Fibroblast of mammary gland (primary cell): ENCODE measurements at regions not wholly inside any gene's neighbourhood (a gene's known extent, or its start where the extent isn't known, plus 50 kb on each side); places are given as distances from the start of the nearest gene placed in this dataset.

Experiments
- DNase-seq: peaks from one replicate; pipeline ENCODE4 v3.0.0-alpha.2; 2010; ENCODE audit warnings: low read depth
- H3K4me3 ChIP-seq: 2 replicates; pipeline ENCODE4 v1.5.1; 2011; ENCODE audit warnings: low read depth, mild to moderate bottlenecking, low read length, moderate library complexity; ENCODE audit not compliant: control insufficient read depth
- TF ChIP-seq, protein P1 (sequence below): conservative IDR thresholded peaks from 2 replicates; pipeline ENCODE4 v1.5.1; 2011; ENCODE audit warnings: low read depth, low read length, inconsistent platforms; ENCODE audit not compliant: control insufficient read depth, insufficient read depth

DNA sequence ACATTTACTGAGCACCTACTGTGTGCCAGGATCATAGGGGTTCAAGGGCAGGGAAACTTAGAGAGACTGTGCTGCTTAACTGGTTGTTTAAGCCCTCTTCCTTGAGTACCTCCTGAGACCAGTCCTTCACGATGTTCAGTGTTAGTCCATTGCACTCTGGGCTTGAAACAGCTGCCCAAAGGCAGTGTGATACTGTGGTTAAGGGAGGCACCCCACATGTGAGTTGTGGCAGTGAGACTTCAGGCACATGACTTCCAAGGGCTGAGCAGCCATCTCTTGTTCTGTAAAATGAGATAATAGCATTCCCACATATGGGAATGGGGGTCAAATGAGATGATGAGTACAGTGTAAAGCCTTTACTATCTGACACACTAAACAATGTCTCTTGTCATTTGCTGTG, 75.1 kb downstream of the LINGO1 start:
- DNase-seq = no peak
- H3K4me3 ChIP-seq = no peak overlapping the region
- TF ChIP-seq, protein P1, sequence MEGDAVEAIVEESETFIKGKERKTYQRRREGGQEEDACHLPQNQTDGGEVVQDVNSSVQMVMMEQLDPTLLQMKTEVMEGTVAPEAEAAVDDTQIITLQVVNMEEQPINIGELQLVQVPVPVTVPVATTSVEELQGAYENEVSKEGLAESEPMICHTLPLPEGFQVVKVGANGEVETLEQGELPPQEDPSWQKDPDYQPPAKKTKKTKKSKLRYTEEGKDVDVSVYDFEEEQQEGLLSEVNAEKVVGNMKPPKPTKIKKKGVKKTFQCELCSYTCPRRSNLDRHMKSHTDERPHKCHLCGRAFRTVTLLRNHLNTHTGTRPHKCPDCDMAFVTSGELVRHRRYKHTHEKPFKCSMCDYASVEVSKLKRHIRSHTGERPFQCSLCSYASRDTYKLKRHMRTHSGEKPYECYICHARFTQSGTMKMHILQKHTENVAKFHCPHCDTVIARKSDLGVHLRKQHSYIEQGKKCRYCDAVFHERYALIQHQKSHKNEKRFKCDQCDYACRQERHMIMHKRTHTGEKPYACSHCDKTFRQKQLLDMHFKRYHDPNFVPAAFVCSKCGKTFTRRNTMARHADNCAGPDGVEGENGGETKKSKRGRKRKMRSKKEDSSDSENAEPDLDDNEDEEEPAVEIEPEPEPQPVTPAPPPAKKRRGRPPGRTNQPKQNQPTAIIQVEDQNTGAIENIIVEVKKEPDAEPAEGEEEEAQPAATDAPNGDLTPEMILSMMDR = no peak

DNA sequence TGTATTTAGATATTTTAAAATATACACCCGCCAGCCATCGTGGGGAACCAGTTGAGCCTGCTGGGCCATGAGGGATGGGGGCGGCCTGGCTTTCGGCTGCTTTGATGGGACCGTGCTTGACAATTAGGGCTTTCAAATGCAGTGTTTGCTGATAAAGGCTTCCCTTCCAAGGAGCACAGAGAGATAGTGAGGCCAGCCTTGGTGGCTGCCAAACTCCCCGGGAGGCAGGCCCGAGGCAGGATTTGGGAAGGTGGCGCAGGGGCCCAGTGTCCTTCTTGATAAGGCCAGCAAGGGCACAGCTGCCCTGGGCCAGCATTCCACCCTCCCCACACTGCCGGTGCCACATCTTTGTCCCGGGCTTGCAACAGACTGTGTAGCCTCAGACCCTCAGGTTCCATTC, 75.6 kb downstream of the LINGO1 start:
- no peak for DNase-seq
- no peak overlapping the region for H3K4me3 ChIP-seq

DNA sequence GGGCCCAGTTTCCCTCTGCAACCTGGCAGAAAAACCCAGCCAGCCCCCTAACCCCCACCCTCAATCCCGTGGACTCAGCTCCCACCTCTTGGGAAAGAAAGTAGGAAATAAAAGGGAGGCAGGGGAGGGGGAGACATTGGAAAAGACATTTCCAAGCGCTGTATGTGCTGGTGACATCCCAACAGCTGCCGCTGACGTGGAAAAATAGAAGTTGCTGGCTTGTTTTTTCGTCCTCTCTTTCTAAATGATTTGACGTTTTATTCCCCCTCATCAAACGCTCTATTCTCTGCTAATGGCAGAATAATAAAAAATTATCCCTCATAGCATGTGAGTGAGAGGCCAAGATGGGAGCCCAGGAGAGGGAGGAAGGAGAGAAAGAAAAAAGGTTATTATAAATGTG, 76.1 kb downstream of the LINGO1 start:
- no peak overlapping the region for H3K4me3 ChIP-seq
- DNase-seq = no peak
- TF ChIP-seq, protein P1 = no peak

More for the DNA sequence above, 75.6 kb downstream of the LINGO1 start:
- TF ChIP-seq, protein P1 = no peak

DNA sequence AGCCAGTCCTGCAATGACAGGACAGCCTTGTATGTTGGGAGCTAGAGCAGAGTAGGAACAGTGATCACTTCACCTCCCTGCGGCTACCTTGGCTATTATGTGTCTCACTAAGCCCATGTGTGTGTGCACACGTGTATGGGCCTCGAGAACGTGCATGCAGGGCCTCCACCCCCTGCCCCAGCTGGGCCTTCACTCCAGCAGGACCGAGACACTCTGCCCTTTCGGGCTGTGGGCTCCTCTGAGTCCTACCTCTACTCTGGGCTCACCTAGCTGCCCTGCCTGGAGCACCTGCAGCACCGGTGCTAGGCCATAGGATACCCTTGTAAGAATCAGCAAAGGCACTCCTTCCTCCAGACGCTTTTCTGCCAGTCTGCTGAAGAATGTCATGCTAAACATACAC, 77.5 kb downstream of the LINGO1 start:
- no peak overlapping the region for H3K4me3 ChIP-seq
- no peak for DNase-seq
- TF ChIP-seq, protein P1 = no peak

DNA sequence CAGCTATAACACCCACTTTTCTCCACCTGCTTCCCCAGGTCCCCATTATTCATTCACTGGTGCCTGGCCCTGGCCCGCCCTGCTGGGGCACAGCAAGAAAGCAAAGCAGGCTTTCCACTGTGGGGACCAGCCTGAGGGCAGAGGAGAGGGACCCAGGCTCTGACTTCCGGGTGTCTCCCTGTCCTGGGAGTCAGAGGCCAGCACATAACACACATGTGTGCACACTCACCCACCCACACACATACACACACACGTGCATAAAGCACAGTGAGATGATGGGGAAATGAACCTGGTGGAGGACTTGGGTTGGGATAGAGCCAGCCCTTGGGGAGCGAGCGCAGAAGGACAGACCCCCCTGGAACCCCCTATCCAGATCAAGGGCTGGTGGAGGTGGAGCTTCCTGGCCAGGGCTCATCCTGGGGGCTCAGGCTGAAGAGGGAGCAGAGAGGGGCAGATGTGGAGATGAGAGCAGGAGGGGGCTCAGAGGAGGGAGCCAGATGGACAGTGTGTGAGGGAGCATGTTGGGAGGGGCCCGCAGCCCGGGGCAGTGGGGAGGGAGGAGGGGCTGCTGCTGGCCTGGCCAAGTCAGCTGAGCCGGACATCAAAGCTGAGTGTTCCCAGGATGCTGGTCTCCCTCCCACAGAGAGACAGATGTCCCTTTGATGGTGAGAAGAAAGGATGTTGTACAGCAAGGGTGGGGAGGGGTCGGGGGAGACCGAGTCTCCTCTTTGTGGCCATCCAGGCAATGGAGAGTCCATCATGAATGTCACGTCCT, 78.2 kb downstream of the LINGO1 start:
- TF ChIP-seq, protein P1 = no peak
- DNase-seq = no peak
- no peak overlapping the region for H3K4me3 ChIP-seq

- H3K4me3 ChIP-seq = no peak overlapping the region
- DNase-seq = no peak
- TF ChIP-seq, protein P1 = no peak
These were observed 79.0 kb downstream of the LINGO1 start for GRCh38 chr15:77553695-77554094.
